Naive thymus-derived CD8-positive, alpha-beta T cell (primary cell): ENCODE measurements at regions not wholly inside any gene's neighbourhood (a gene's known extent, or its start where the extent isn't known, plus 50 kb on each side); places are given as distances from the start of the nearest gene placed in this dataset.

Source experiments
- ATAC-seq, 2 donors: fragments of 150-1000 bp; cut with Tn5 transposase in 1 of 2; sonication (Bioruptor Pico), chemical (Tn5 transposase) in 1 of 2; 1 replicate in 1 of 2; 2 replicates in 1 of 2; pipeline ENCODE4 v1.10.0; 2021; ENCODE audit warnings: mild to moderate bottlenecking in 2 of 2, moderate library complexity in 2 of 2
- POLR2A ChIA-PET: fragments of 350-600 bp; sonication (Branson Sonifier 250); formaldehyde crosslinking; loops from one replicate; lab custom pipeline; 2021; ENCODE audit warnings: antibody characterized with exemption; lab: Charles Lee
- DNase-seq, 10 donors: peaks; one replicate each; pipeline versions ENCODE4 v3.0.0 to v3.0.0-alpha.2; 2020 to 2022
- H3K27ac Mint-ChIP-seq, 10 donors: one replicate each; pipeline ENCODE4 v1.8.0; 2020 to 2022; ENCODE audit warnings: mild to moderate bottlenecking in 10 of 10, mixed read lengths in 10 of 10, moderate library complexity in 4 of 10, inconsistent platforms in 1 of 10
- H3K27me3 Mint-ChIP-seq, 5 donors: one replicate each; pipeline ENCODE4 v1.8.0; 2021 to 2022; ENCODE audit warnings: mixed read lengths in 5 of 5
- H3K36me3 Mint-ChIP-seq, 3 donors: one replicate each; pipeline ENCODE4 v1.8.0; 2020 to 2022; ENCODE audit warnings: mixed read lengths in 3 of 3, mild to moderate bottlenecking in 2 of 3, inconsistent platforms in 1 of 3
- H3K4me1 Mint-ChIP-seq, 4 donors: one replicate each; pipeline ENCODE4 v1.8.0; 2021 to 2022; ENCODE audit warnings: mixed read lengths in 4 of 4
- H3K4me3 Mint-ChIP-seq, 10 donors: one replicate each; pipeline ENCODE4 v1.8.0; 2020 to 2022; ENCODE audit warnings: mild to moderate bottlenecking in 10 of 10, mixed read lengths in 10 of 10, moderate library complexity in 6 of 10, inconsistent platforms in 1 of 10
- H3K9me3 Mint-ChIP-seq, 9 donors: one replicate each; pipeline ENCODE4 v1.8.0; 2020 to 2022; ENCODE audit warnings: mixed read lengths in 9 of 9, mild to moderate bottlenecking in 3 of 9, inconsistent platforms in 1 of 9, moderate library complexity in 1 of 9

- Mint-ChIP-seq H3K36me3 (no peaks in the 10 kb centered on the region), H3K27me3 (no peaks in the 10 kb centered on the region)
- no peak for ATAC-seq
These were observed 802.5 kb upstream of the SLITRK1 start for GRCh38 chr13:84684804-84685203.

GRCh38 chr13:84684048-84684662 is 801.9 kb upstream of the SLITRK1 start:
- Mint-ChIP-seq H3K27ac (no peak overlapping the region), H3K4me1 (no peaks in the 10 kb centered on the region), H3K27me3 (no peaks in the 10 kb centered on the region), H3K9me3 (peaks cover 0 to 11% (median 0%) of the 10 kb centered on the region in 9 donors), H3K36me3 (no peaks in the 10 kb centered on the region), H3K4me3 (no peak overlapping the region)
- POLR2A ChIA-PET = no interaction called here
- ATAC-seq (no peak), DNase-seq (no peak)

More at GRCh38 chr13:84684804-84685203, 802.5 kb upstream of the SLITRK1 start:
- Mint-ChIP-seq H3K27ac (no peak overlapping the region), H3K4me1 (no peaks in the 10 kb centered on the region), H3K9me3 (peaks cover 0 to 11% (median 0%) of the 10 kb centered on the region in 9 donors), H3K4me3 (no peak overlapping the region)
- peak in 1 of 10 donors; percentile 46 for DNase-seq
- POLR2A ChIA-PET = no interaction called here

- Mint-ChIP-seq H3K27ac (no peak overlapping the region), H3K9me3 (peaks cover 0 to 11% (median 0%) of the 10 kb centered on the region in 9 donors), H3K4me3 (no peak overlapping the region), H3K36me3 (no peaks in the 10 kb centered on the region), H3K27me3 (no peaks in the 10 kb centered on the region), H3K4me1 (no peaks in the 10 kb centered on the region)
- ATAC-seq (no peak), DNase-seq (no peak)
- POLR2A ChIA-PET = no interaction called here
These were observed 801.2 kb upstream of the SLITRK1 start for GRCh38 chr13:84683448-84683847.

GRCh38 chr13:84677836-84678235 is 795.6 kb upstream of the SLITRK1 start:
- no peak for DNase-seq
- no peaks in the 10 kb centered on the region for H3K36me3 Mint-ChIP-seq
- H3K27me3 Mint-ChIP-seq = no peaks in the 10 kb centered on the region
- POLR2A ChIA-PET = no interaction called here
- H3K9me3 Mint-ChIP-seq = peaks cover 0 to 6% (median 2%) of the 10 kb centered on the region in 9 donors
- H3K27ac Mint-ChIP-seq = no peak overlapping the region
- no peaks in the 10 kb centered on the region for H3K4me1 Mint-ChIP-seq
- no peak overlapping the region for H3K4me3 Mint-ChIP-seq
- no peak for ATAC-seq

GRCh38 chr13:84672616-84673015 is 790.3 kb upstream of the SLITRK1 start:
- POLR2A ChIA-PET = no interaction called here

GRCh38 chr13:84670245-84670644 is 788.0 kb upstream of the SLITRK1 start:
- Mint-ChIP-seq H3K27me3 (no peaks in the 10 kb centered on the region), H3K4me1 (no peaks in the 10 kb centered on the region), H3K4me3 (no peak overlapping the region), H3K27ac (no peak overlapping the region), H3K36me3 (no peaks in the 10 kb centered on the region), H3K9me3 (peaks cover 0 to 3% (median 0%) of the 10 kb centered on the region in 9 donors)
- DNase-seq (no peak), ATAC-seq (no peak)
- POLR2A ChIA-PET = no interaction called here

More at GRCh38 chr13:84672616-84673015, 790.3 kb upstream of the SLITRK1 start:
- DNase-seq (no peak), ATAC-seq (no peak)
- Mint-ChIP-seq H3K4me3 (no peak overlapping the region), H3K27me3 (no peaks in the 10 kb centered on the region), H3K27ac (no peak overlapping the region), H3K4me1 (no peaks in the 10 kb centered on the region), H3K9me3 (peaks cover 0 to 6% (median 0%) of the 10 kb centered on the region in 9 donors), H3K36me3 (no peaks in the 10 kb centered on the region)

GRCh38 chr13:84668637-84669036 is 786.4 kb upstream of the SLITRK1 start:
- DNase-seq (no peak), ATAC-seq (no peak)
- H3K27me3 Mint-ChIP-seq = no peaks in the 10 kb centered on the region
- H3K36me3 Mint-ChIP-seq = no peaks in the 10 kb centered on the region
- no peaks in the 10 kb centered on the region for H3K4me1 Mint-ChIP-seq
- peaks cover 0 to 3% (median 0%) of the 10 kb centered on the region in 9 donors for H3K9me3 Mint-ChIP-seq
- H3K4me3 Mint-ChIP-seq = no peak overlapping the region
- H3K27ac Mint-ChIP-seq = no peak overlapping the region
- POLR2A ChIA-PET = no interaction called here

GRCh38 chr13:84662491-84662890 is 780.2 kb upstream of the SLITRK1 start:
- ATAC-seq = no peak

GRCh38 chr13:84661718-84662117 is 779.4 kb upstream of the SLITRK1 start:
- Mint-ChIP-seq H3K27ac (no peak overlapping the region), H3K36me3 (no peaks in the 10 kb centered on the region), H3K9me3 (peaks cover 0 to 6% (median 0%) of the 10 kb centered on the region in 9 donors), H3K27me3 (no peaks in the 10 kb centered on the region), H3K4me3 (no peak overlapping the region), H3K4me1 (no peaks in the 10 kb centered on the region)
- POLR2A ChIA-PET = no interaction called here
- ATAC-seq (no peak), DNase-seq (no peak)

More at GRCh38 chr13:84662491-84662890, 780.2 kb upstream of the SLITRK1 start:
- Mint-ChIP-seq H3K4me1 (no peaks in the 10 kb centered on the region), H3K27me3 (no peaks in the 10 kb centered on the region), H3K9me3 (peaks cover 0 to 6% (median 0%) of the 10 kb centered on the region in 9 donors), H3K27ac (no peak overlapping the region), H3K36me3 (no peaks in the 10 kb centered on the region), H3K4me3 (no peak overlapping the region)
- no peak for DNase-seq
- POLR2A ChIA-PET = no interaction called here

GRCh38 chr13:84659359-84659661 is 777.0 kb upstream of the SLITRK1 start:
- DNase-seq (no peak), ATAC-seq (no peak)
- H3K36me3 Mint-ChIP-seq = no peaks in the 10 kb centered on the region
- H3K27ac Mint-ChIP-seq = no peak overlapping the region
- POLR2A ChIA-PET = no interaction called here
- no peaks in the 10 kb centered on the region for H3K4me1 Mint-ChIP-seq
- H3K9me3 Mint-ChIP-seq = peaks cover 0 to 6% (median 0%) of the 10 kb centered on the region in 9 donors
- H3K27me3 Mint-ChIP-seq = no peaks in the 10 kb centered on the region
- no peak overlapping the region for H3K4me3 Mint-ChIP-seq

GRCh38 chr13:84658491-84659358 is 776.5 kb upstream of the SLITRK1 start:
- H3K4me1 Mint-ChIP-seq = no peaks in the 10 kb centered on the region
- DNase-seq (no peak), ATAC-seq (no peak)
- H3K36me3 Mint-ChIP-seq = no peaks in the 10 kb centered on the region
- H3K27ac Mint-ChIP-seq = no peak overlapping the region
- peaks cover 0 to 6% (median 0%) of the 10 kb centered on the region in 9 donors for H3K9me3 Mint-ChIP-seq
- no peak overlapping the region for H3K4me3 Mint-ChIP-seq
- H3K27me3 Mint-ChIP-seq = no peaks in the 10 kb centered on the region
- POLR2A ChIA-PET = no interaction called here

- ATAC-seq (no peak), DNase-seq (no peak)
- no peak overlapping the region for H3K27ac Mint-ChIP-seq
- H3K4me1 Mint-ChIP-seq = no peaks in the 10 kb centered on the region
- H3K36me3 Mint-ChIP-seq = no peaks in the 10 kb centered on the region
- no peaks in the 10 kb centered on the region for H3K27me3 Mint-ChIP-seq
- H3K4me3 Mint-ChIP-seq = no peak overlapping the region
- POLR2A ChIA-PET = no interaction called here
- peaks cover 0 to 12% (median 0%) of the 10 kb centered on the region in 9 donors for H3K9me3 Mint-ChIP-seq
These were observed 773.4 kb upstream of the SLITRK1 start for GRCh38 chr13:84655677-84656076.

GRCh38 chr13:84654654-84655275 is 772.5 kb upstream of the SLITRK1 start:
- H3K4me3 Mint-ChIP-seq = no peak overlapping the region
- no peaks in the 10 kb centered on the region for H3K27me3 Mint-ChIP-seq
- peaks cover 0 to 12% (median 0%) of the 10 kb centered on the region in 9 donors for H3K9me3 Mint-ChIP-seq
- H3K4me1 Mint-ChIP-seq = no peaks in the 10 kb centered on the region
- ATAC-seq (no peak), DNase-seq (no peak)
- POLR2A ChIA-PET = no interaction called here
- no peaks in the 10 kb centered on the region for H3K36me3 Mint-ChIP-seq
- no peak overlapping the region for H3K27ac Mint-ChIP-seq
